ENCODE measurements at regions not wholly inside any gene's neighbourhood (a gene's known extent, or its start where the extent isn't known, plus 50 kb on each side); places are given as distances from the start of the nearest gene placed in this dataset.

DNA sequence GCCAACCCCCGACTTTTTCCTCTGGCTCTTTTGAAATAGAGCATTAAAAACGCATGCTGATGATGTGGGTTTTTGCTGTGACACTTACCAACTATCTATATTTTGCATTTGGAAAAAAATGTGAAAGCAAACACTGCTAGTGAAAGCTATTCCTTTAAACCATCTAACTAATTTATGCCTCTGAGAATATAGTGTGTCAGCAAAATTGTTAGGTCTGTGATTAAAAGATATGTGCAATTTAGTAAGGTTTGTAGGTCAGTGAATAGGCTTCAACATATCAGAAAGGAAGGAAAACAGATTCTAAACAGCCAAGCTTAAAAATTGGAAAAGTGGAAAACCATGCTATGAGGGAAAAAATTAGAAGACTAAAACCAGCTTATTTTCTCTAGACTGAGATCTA is 1929.3 kb downstream of the NCAM2 start:
- DNase-seq (no peak), ATAC-seq (no peak)
- no peaks in the 10 kb centered on the region for H3K4me1 ChIP-seq (ENCODE audit: low read depth)
- intact Hi-C loops (cut with DNase I, micrococcal nuclease), result no loop called here
- no peak overlapping the region for H3K4me3 ChIP-seq
- TF ChIP-seq, protein P1, sequence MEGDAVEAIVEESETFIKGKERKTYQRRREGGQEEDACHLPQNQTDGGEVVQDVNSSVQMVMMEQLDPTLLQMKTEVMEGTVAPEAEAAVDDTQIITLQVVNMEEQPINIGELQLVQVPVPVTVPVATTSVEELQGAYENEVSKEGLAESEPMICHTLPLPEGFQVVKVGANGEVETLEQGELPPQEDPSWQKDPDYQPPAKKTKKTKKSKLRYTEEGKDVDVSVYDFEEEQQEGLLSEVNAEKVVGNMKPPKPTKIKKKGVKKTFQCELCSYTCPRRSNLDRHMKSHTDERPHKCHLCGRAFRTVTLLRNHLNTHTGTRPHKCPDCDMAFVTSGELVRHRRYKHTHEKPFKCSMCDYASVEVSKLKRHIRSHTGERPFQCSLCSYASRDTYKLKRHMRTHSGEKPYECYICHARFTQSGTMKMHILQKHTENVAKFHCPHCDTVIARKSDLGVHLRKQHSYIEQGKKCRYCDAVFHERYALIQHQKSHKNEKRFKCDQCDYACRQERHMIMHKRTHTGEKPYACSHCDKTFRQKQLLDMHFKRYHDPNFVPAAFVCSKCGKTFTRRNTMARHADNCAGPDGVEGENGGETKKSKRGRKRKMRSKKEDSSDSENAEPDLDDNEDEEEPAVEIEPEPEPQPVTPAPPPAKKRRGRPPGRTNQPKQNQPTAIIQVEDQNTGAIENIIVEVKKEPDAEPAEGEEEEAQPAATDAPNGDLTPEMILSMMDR (IDR thresholded peaks at IDR 0.05), result no peak
- H3K36me3 ChIP-seq (ENCODE audit: low read depth), result no peaks in the 10 kb centered on the region
- peaks cover 43% of the 10 kb centered on the region for H3K9me3 ChIP-seq

DNA sequence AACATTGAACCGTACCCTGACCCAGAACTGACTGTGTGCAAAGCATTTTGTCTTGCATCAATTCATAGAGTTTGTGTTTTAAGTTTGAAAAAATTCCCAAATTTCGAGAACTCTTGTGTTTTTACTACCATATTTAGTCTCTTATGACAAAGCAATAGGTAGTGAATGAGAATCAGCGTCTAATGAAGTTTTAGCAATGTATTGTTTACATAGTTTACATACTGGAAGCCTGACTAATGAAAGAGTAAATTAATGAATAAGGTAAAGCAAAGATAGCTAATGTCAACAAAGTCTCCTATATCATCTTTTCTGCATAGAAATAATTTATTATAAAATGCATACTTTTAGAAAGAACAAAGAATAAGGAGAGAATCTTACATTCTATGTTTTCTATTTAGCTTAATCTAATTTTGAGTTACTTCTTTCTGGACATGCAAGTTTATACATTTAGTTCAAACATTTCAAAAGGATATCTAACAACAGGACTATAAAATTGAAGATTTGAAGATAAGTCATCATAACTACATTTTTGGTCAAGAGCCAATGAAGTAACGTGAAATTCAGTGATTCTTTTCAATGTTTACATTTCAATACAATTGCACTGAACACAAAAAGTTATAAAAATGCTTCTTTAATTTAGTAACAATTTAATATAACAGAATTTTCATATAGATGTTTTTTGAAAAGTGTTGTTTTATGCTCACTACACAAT is 1943.7 kb downstream of the NCAM2 start:
- Histone ChIP-seq H3K36me3 (ENCODE audit: low read depth) (no peaks in the 10 kb centered on the region), H3K9me3 (peaks cover 51% of the 10 kb centered on the region), H3K4me1 (ENCODE audit: low read depth) (no peaks in the 10 kb centered on the region), H3K4me3 (no peak overlapping the region)
- DNase-seq, result no peak
- TF ChIP-seq, protein P1 (IDR thresholded peaks at IDR 0.05), result no peak
- intact Hi-C loops (cut with DNase I, micrococcal nuclease), result loop anchor here in 1 of 2 donors (5.0 kb wide), 1 partner anchor 130 kb away; no protein-coding TSS in a partner anchor
- no peak for ATAC-seq

DNA sequence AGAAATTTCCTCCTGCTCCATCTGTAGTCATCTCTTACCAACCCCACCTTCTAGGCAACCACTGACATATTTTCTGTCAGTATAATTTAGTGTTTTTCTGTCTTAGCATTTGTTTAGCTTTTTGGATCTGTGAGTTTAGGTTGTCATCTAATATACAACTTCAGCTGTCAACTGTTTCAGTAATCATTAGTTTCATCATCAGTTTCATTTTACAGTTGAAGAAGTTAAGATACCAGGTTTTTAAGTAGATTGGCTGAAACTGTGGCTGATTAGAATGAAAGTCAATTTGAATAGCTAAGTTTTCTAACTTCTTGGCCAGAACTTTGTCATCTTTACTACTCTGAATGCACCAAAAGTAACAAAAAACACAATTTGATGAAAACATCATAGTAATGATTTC is 1957.3 kb downstream of the NCAM2 start:
- DNase-seq (no peak), ATAC-seq (no peak)
- intact Hi-C loops (cut with DNase I, micrococcal nuclease), result no loop called here
- no peak overlapping the region for H3K4me3 ChIP-seq
- H3K9me3 ChIP-seq, result peaks cover 41% of the 10 kb centered on the region
- no peaks in the 10 kb centered on the region for H3K36me3 ChIP-seq (ENCODE audit: low read depth)
- H3K4me1 ChIP-seq (ENCODE audit: low read depth), result no peaks in the 10 kb centered on the region
- TF ChIP-seq, protein P1 (IDR thresholded peaks at IDR 0.05), result no peak

DNA sequence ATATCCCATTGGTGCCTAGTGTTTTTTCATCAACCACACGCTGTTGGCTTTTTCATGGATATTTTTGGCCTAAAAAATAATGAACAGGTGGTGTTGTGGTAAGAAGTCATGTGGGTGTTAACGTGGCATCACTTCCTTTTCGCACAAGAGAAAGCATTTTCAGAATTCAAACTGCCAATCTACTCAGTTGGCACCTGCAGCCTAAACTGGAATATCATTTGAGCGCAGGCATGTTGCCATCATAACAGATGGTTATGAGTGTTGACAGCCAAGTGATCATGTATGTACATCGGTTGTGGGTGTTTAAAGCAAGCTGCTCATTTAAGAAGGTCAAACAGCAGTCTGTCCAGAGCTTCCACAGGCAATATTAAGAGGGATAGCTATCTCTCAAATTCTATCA is 1963.0 kb downstream of the NCAM2 start:
- ATAC-seq, result no peak
- H3K4me3 ChIP-seq, result no peak overlapping the region
- no peaks in the 10 kb centered on the region for H3K36me3 ChIP-seq (ENCODE audit: low read depth)
- intact Hi-C loops (cut with DNase I, micrococcal nuclease), result no loop called here
- H3K9me3 ChIP-seq, result peaks cover 39% of the 10 kb centered on the region
- TF ChIP-seq, protein P1 (IDR thresholded peaks at IDR 0.05), result no peak
- H3K4me1 ChIP-seq (ENCODE audit: low read depth), result no peaks in the 10 kb centered on the region
- DNase-seq, result no peak

DNA sequence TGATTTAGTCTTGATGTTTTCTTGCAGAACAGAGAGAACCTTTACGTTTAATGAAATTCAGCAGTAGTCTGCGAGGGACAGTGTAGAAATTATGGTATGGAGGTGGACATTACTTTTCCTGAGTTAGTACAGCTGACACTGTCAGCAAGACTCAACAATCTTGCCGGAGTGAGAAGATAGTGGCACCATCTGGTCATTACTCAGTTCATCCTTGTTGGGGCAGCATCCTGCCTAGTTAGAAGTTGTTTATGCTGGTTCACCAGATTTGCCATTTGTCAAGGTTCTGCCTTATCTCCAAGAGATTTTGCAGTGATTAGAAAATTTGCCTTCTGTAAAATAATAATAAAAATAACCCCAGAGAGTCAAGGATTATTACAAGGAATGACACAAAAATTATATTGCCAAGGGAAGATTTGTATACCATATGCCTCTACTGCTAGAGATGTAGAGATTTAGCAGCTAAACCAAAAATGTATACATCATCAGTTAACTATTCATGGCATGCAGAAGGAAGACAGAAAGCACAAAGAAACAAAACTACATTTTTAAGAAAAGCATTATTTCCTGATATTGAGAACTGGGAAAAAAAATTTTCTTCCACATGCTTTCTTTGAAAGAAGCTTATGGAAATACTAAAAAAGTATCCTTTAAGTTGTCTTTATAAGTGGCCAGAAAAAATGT is 1967.4 kb downstream of the NCAM2 start:
- no peak for ATAC-seq
- H3K9me3 ChIP-seq, result peaks cover 38% of the 10 kb centered on the region
- no peaks in the 10 kb centered on the region for H3K36me3 ChIP-seq (ENCODE audit: low read depth)
- DNase-seq, result no peak
- no peaks in the 10 kb centered on the region for H3K4me1 ChIP-seq (ENCODE audit: low read depth)
- no peak overlapping the region for H3K4me3 ChIP-seq
- intact Hi-C loops (cut with DNase I, micrococcal nuclease), result no loop called here
- TF ChIP-seq, protein P1 (IDR thresholded peaks at IDR 0.05), result no peak

All from mucosa of descending colon (tissue), 3 donors.